ENCODE measurements at regions not wholly inside any gene's neighbourhood (a gene's known extent, or its start where the extent isn't known, plus 50 kb on each side); places are given as distances from the start of the nearest gene placed in this dataset.

DNA sequence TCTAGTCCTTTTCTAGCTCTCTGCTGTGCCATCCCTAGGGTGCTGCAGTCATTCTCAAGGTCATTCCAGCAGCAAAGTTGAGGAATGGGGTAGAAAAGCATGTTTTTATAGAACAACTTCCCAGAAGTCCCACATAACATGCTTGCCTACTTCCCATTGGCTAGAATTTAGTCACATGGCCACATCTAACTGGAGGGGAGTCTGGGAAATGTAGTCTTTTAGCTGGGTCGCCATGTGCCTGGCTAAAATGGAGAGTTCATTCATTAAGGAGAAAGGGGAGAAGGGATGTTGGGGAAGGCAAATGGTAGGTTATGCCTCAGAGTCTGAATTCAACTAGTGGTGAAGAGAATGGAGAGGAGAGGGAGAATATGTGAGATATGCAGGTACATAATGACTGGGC lies 85.7 kb downstream of the SLC4A3 start:
- DNase-seq (ENCODE audit: low read depth): no peak
- TF ChIP-seq, protein P1, sequence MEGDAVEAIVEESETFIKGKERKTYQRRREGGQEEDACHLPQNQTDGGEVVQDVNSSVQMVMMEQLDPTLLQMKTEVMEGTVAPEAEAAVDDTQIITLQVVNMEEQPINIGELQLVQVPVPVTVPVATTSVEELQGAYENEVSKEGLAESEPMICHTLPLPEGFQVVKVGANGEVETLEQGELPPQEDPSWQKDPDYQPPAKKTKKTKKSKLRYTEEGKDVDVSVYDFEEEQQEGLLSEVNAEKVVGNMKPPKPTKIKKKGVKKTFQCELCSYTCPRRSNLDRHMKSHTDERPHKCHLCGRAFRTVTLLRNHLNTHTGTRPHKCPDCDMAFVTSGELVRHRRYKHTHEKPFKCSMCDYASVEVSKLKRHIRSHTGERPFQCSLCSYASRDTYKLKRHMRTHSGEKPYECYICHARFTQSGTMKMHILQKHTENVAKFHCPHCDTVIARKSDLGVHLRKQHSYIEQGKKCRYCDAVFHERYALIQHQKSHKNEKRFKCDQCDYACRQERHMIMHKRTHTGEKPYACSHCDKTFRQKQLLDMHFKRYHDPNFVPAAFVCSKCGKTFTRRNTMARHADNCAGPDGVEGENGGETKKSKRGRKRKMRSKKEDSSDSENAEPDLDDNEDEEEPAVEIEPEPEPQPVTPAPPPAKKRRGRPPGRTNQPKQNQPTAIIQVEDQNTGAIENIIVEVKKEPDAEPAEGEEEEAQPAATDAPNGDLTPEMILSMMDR (IDR thresholded peaks at IDR 0.05; ENCODE audit: low read depth, low read length, missing control alignments): no peak
- no peak overlapping the region for H3K4me3 ChIP-seq (ENCODE audit: low read depth, low read length)

DNA sequence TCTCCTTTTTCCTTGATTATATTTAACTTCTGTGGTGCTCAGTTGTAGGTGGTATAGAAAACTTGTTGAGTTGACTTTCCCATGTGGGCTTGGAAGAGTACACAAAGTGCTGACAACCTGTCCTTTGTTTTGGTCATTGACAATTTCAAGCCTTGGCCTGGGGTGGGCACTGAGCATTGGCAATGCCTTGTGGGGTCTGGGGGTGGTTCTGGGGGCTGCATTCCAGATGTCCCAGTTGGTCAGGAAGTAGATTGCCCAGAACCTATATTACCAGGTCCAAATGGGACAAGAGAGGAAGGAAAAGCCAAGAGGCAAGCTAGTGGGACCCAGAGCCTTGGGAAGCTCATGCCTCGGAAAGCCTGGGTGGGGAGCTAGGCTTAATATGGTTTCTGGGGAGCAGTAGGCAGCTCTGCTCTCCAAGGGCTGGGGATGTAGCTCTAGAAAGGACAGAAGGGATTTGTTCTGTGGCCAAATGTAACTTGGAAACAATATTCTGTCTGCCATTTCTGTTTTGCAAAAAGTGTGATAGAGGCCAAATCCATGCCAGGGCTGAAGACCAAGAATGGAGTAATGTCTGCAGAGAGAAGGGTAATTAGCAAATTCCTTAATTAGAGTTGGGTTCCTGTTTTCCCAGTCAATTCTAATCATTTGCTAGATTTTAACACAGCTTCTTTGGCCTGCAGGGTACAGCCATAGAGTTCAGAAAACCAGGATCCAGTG lies 87.4 kb downstream of the SLC4A3 start:
- TF ChIP-seq, protein P1 (IDR thresholded peaks at IDR 0.05; ENCODE audit: low read depth, low read length, missing control alignments): no peak
- no peak for DNase-seq (ENCODE audit: low read depth)
- H3K4me3 ChIP-seq (ENCODE audit: low read depth, low read length): no peak overlapping the region

GRCh38 chr2:219718066-219718465 lies 90.6 kb downstream of the SLC4A3 start:
- TF ChIP-seq, protein P1 (IDR thresholded peaks at IDR 0.05; ENCODE audit: low read depth, low read length, missing control alignments): no peak
- H3K4me3 ChIP-seq (ENCODE audit: low read depth, low read length): no peak overlapping the region
- DNase-seq (ENCODE audit: low read depth): no peak

DNA sequence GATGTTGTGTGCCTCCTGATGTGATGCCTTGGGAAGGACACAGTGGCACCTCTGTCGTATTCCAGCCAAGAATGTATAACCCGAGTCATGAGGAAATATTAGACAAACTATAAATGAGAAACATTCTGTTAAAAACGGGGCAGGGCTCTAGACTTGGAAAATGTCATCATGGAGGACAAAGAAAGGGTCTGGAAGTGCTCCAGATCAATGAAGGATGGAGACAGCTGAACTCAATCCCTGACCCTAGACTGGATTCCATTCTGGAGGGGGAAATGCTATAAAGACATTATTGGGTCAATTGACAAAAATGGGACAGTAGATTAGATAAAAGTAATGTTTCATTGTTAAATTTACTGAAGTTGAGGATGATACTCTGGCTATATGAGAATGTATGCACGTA lies 92.1 kb downstream of the SLC4A3 start:
- TF ChIP-seq, protein P1 (IDR thresholded peaks at IDR 0.05; ENCODE audit: low read depth, low read length, missing control alignments): no peak
- H3K4me3 ChIP-seq (ENCODE audit: low read depth, low read length): no peak overlapping the region
- DNase-seq (ENCODE audit: low read depth): no peak

GRCh38 chr2:219720956-219721355 lies 93.5 kb downstream of the SLC4A3 start:
- TF ChIP-seq, protein P1 (IDR thresholded peaks at IDR 0.05; ENCODE audit: low read depth, low read length, missing control alignments): no peak
- no peak overlapping the region for H3K4me3 ChIP-seq (ENCODE audit: low read depth, low read length)
- no peak for DNase-seq (ENCODE audit: low read depth)

DNA sequence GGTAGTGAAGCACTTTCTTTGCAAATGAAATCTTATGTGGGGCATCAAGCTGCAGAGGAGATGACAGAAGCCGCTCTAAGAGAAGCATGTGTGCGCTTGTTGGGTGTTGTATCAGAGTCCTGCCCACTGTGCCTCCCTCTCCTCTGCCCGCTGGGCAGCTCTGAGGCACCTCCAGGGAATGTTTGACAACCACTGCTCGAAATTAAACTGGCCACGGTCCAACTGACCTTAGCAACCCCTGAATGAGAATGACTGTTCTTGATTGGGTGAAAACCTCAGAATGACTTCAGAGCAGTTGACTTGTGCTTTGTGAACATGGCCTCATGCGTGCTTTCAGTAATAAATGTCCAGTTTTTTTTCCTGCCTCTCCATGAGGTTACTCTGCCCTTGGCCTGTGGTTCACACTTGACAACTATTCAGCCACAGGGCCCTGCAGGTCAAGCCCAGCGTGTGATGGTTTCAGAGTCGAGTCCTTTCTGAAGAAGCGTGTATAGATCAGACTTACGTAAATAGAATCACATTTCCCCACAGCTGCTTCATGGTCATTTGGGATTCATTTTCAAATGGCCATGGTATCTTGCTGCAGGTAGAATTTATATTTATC lies 94.9 kb downstream of the SLC4A3 start:
- no peak for DNase-seq (ENCODE audit: low read depth)
- no peak overlapping the region for H3K4me3 ChIP-seq (ENCODE audit: low read depth, low read length)
- TF ChIP-seq, protein P1 (IDR thresholded peaks at IDR 0.05; ENCODE audit: low read depth, low read length, missing control alignments): no peak

DNA sequence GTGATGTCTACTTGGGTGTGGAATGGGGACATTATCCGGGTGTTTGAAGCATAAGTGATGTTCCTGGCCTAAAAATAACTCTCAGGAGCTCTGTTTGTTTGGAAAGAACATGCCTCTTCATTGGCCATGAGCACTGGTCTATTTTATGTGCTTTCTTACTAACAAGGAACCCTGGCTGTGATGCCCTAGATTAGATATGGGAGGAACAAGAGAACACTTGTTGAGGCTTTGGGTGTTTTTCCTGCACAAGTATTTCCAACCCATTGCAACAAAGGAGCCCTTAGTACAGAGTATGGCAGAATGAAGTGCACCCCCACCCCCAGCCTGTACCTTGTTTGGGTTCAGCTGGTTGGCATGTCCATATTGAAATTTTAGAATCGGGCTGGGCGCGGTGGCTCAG lies 95.9 kb downstream of the SLC4A3 start:
- DNase-seq (ENCODE audit: low read depth): no peak

More for the DNA sequence above, 95.9 kb downstream of the SLC4A3 start:
- TF ChIP-seq, protein P1 (IDR thresholded peaks at IDR 0.05; ENCODE audit: low read depth, low read length, missing control alignments): no peak
- H3K4me3 ChIP-seq (ENCODE audit: low read depth, low read length): no peak overlapping the region
